HL-60 (cell line): ENCODE measurements at regions not wholly inside any gene's neighbourhood (a gene's known extent, or its start where the extent isn't known, plus 50 kb on each side); places are given as distances from the start of the nearest gene placed in this dataset.

Experiments used
- CTCF ChIP-seq: IDR thresholded peaks from one replicate; pipeline ENCODE4 v1.5.1; 2011; ENCODE audit warnings: low read length, control low read depth, inconsistent platforms; ENCODE audit not compliant: insufficient read depth
- GABPA ChIP-seq: IDR thresholded peaks from 2 replicates; pipeline ENCODE4 v1.6.1; 2012; ENCODE audit warnings: low read depth
- POLR2AphosphoS5 ChIP-seq: IDR thresholded peaks from 2 replicates; pipeline ENCODE4 v1.6.1; 2012; ENCODE audit warnings: low read depth
- REST ChIP-seq: IDR thresholded peaks from 2 replicates; pipeline ENCODE4 v1.6.1; 2012; ENCODE audit warnings: low read depth; ENCODE audit not compliant: insufficient replicate concordance

GRCh38 chr11:122592641-122593040 is 62.9 kb upstream of the UBASH3B start:
- TF ChIP-seq CTCF (no peak), POLR2AphosphoS5 (no peak), GABPA (no peak), REST (no peak)
